ENCODE measurements at regions not wholly inside any gene's neighbourhood (a gene's known extent, or its start where the extent isn't known, plus 50 kb on each side); places are given as distances from the start of the nearest gene placed in this dataset.

DNA sequence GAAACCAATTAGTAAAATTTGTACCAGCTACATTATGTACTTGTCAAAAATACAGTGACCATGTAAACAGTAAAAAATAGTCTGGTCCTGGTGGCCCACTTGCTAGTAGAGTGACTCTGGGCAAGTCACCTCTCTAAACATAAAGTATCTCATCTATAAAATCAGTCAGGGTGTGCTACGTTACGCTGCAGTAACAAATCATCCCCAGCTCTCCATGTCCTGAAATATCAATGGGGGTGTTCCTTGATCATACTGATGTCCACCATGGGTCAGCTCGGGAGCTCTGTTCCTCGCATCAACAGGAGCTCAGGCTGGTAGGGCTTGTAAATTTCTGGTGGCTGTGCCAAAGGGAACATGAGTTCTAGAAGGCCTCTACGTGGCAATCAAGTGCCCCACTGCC is 268.6 kb downstream of the RAB28 start:
- TF ChIP-seq, protein P1, sequence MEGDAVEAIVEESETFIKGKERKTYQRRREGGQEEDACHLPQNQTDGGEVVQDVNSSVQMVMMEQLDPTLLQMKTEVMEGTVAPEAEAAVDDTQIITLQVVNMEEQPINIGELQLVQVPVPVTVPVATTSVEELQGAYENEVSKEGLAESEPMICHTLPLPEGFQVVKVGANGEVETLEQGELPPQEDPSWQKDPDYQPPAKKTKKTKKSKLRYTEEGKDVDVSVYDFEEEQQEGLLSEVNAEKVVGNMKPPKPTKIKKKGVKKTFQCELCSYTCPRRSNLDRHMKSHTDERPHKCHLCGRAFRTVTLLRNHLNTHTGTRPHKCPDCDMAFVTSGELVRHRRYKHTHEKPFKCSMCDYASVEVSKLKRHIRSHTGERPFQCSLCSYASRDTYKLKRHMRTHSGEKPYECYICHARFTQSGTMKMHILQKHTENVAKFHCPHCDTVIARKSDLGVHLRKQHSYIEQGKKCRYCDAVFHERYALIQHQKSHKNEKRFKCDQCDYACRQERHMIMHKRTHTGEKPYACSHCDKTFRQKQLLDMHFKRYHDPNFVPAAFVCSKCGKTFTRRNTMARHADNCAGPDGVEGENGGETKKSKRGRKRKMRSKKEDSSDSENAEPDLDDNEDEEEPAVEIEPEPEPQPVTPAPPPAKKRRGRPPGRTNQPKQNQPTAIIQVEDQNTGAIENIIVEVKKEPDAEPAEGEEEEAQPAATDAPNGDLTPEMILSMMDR (IDR thresholded peaks at IDR 0.05; ENCODE audit: low read depth, low read length) = no peak
- no peak for TF ChIP-seq EZH2phosphoT487 (IDR thresholded peaks at IDR 0.05; ENCODE audit: low read depth)
